GM12875 (cell line): ENCODE measurements at regions not wholly inside any gene's neighbourhood (a gene's known extent, or its start where the extent isn't known, plus 50 kb on each side); places are given as distances from the start of the nearest gene placed in this dataset.

Experiments
- H3K4me3 ChIP-seq: one replicate; pipeline ENCODE4 v1.5.1; 2011; ENCODE audit warnings: low read depth, low read length, control low read depth
- TF ChIP-seq, protein P1 (sequence below): IDR thresholded peaks from 2 replicates; pipeline ENCODE4 v1.5.1; 2011; ENCODE audit warnings: low read depth, mild to moderate bottlenecking, control low read depth, inconsistent platforms, low read length, moderate library complexity, borderline replicate concordance; ENCODE audit not compliant: insufficient read depth

DNA sequence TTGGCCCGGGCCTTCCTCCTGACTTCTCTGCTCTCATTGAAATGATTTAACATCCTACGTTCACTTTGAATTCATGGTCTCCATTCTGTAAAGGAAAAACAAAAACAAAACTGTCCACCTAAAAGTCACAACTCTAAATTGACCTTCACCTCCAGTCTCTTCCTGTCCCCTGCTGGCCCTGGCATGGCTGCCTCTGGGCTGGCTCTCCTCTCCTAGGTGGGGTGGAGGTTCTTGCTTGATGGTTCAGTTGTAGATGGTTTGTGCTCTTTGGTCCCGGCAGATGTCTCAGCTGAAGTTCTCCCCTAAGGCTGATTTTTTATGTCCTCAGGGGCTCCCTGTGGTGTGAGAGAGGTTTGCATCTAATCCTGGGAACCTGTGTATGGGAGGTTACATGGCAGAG, 121.1 kb downstream of the ACKR3 start:
- H3K4me3 ChIP-seq, result no peak overlapping the region
- TF ChIP-seq, protein P1, sequence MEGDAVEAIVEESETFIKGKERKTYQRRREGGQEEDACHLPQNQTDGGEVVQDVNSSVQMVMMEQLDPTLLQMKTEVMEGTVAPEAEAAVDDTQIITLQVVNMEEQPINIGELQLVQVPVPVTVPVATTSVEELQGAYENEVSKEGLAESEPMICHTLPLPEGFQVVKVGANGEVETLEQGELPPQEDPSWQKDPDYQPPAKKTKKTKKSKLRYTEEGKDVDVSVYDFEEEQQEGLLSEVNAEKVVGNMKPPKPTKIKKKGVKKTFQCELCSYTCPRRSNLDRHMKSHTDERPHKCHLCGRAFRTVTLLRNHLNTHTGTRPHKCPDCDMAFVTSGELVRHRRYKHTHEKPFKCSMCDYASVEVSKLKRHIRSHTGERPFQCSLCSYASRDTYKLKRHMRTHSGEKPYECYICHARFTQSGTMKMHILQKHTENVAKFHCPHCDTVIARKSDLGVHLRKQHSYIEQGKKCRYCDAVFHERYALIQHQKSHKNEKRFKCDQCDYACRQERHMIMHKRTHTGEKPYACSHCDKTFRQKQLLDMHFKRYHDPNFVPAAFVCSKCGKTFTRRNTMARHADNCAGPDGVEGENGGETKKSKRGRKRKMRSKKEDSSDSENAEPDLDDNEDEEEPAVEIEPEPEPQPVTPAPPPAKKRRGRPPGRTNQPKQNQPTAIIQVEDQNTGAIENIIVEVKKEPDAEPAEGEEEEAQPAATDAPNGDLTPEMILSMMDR, result no peak

DNA sequence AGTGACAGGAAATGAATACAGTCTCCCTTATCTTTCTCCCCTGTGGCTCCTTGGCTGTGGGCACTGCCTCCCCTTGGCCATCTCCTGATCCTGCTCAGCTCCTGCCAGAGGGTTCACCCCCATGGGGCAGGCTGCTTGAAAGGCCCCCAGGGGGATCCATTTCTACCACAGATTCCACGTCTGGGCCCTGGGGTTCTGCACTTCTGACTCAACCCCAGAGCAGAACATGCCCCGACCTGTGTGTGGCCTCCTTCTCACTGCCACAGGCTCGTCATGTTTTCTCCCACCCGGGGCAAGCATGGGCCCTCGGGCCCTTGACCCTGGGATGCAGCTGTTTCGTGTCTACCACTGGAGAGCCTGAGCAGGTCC, 122.2 kb downstream of the ACKR3 start:
- H3K4me3 ChIP-seq, result no peak overlapping the region
- TF ChIP-seq, protein P1, result no peak

DNA sequence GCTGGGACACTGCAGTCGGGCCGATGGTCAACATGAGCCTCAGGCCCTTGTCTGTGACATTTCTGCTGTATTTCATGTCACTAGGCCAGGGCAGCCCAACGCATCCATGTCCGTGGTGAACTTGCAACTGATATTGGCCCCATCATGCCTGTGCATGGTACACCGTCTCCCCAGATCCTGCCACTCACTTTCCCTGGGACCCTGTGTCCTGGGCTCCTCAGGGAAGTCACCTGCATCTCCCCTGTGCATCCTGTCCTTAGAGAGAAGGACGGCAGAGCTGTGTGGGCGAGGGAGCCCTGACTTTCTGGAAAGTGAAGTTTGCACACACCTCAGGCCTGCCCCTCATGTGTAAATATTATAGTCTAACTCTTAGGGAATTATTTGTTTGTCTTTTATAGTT, 123.3 kb downstream of the ACKR3 start:
- H3K4me3 ChIP-seq, result no peak overlapping the region
- TF ChIP-seq, protein P1, result no peak

DNA sequence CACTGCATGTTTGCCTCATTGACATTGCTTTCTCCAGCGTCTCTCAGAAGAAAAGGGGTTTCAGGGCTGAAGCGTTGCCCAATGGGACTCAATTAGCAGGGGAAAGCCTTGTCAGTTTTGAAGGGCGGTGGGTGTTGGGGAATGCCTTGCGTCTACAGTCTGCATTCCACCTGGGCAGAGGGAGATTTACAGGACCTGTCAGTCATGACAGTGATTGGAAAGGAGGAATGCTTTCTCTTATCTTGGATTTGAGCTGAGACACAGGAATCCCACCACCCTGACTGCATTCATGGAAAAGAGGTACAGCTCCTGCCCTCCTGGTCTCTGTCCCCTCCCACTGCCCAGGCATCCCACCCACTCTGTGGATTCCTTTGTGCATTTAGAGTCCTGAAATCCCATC, 123.9 kb downstream of the ACKR3 start:
- TF ChIP-seq, protein P1, result no peak
- no peak overlapping the region for H3K4me3 ChIP-seq

DNA sequence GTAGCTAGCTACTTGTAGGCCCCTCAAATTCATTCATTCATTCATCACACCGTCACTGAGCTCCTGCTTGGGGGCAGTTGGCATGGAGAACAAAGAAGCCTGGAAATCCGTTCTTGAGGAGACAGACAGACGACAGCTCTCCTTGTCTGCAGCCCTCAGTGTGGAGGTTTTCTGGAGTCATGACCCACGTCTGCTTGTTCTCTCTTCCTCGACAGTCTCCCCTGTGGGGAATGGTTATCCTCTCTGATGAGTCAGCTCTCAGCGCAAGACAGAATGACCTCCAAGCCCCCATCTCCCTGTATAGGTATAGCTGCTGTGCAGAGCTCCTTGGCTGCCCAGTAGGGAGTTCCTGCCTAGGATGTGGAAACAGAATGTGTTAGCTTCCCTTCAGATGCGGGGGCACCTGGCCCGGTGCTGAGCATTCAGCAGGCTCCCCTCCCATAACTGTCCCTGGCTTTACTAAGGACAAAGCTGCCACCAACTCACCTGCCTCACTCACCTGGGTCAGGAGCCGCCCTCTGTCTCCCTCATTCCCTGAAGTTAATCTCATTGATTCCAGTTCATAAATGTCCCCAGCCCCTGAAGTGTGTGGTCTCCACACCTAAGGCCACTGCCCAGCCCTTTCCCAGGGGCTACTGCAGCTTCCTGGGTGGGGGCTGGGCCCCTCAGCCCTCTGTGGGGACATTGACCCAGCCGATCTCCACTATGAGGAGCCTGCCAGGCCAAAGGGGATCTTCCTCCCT, 124.7 kb downstream of the ACKR3 start:
- TF ChIP-seq, protein P1, result no peak
- no peak overlapping the region for H3K4me3 ChIP-seq

DNA sequence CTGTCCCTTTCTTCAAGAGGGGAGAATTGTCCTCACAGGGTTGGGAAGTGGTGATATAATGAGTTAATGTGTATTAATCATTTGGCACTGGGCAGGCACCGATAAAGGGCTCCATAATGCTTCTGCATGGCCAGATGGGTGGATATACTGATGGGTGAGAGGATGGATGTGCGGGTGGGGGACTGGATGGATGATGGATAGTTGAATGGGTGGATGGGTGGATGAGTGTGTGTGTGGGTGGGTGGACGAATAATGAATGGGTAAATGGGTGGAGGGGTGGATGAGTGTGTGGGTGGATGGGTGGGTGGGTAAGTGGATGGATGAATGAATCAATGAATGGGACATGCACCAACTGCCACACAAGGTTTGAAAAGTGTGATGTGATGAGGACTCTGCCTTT, 127.2 kb downstream of the ACKR3 start:
- no peak overlapping the region for H3K4me3 ChIP-seq

More for the DNA sequence above, 127.2 kb downstream of the ACKR3 start:
- TF ChIP-seq, protein P1, result no peak
